ENCODE measurements at regions not wholly inside any gene's neighbourhood (a gene's known extent, or its start where the extent isn't known, plus 50 kb on each side); places are given as distances from the start of the nearest gene placed in this dataset.

GRCh38 chr4:107243141-107243781, 207.1 kb upstream of the DKK2 start:
- Mint-ChIP-seq H3K9me3 (no peaks in the 10 kb centered on the region), H3K27ac (peak overlapping the region; percentile 29; the same call in 1 of the 2 replicates), H3K4me3 (no peak overlapping the region), H3K27me3 (ENCODE audit: insufficient read depth, low read depth, poor library complexity) (peaks cover 2% of the 10 kb centered on the region), H3K36me3 (ENCODE audit: low read depth) (no peaks in the 10 kb centered on the region), H3K4me1 (peaks cover 8% of the 10 kb centered on the region; the same call in 2 of the 3 replicates)
- Histone ChIP-seq H3K79me2 (replicated peaks; ENCODE audit: insufficient read depth) (no peaks in the 10 kb centered on the region), H3K27me3 (ENCODE audit: insufficient read depth) (no peaks in the 10 kb centered on the region), H4K20me1 (replicated peaks; ENCODE audit: insufficient read depth) (no peaks in the 10 kb centered on the region), H3K4me3 (no peak overlapping the region), H3F3A (replicated peaks; ENCODE audit: low read depth) (no peaks in the 10 kb centered on the region), H3K4me2 (no peak overlapping the region), H3K9me2 (ENCODE audit: insufficient read depth) (no peaks in the 10 kb centered on the region), H3K36me3 (ENCODE audit: insufficient read depth) (no peaks in the 10 kb centered on the region), H3K27ac (ENCODE audit: low read depth) (no peak overlapping the region), H3K4me1 (ENCODE audit: insufficient read depth) (no peaks in the 10 kb centered on the region), H2AFZ (peak overlapping the region; percentile 72)
- DNase-seq (ENCODE audit: low spot score) (no peak), ATAC-seq (no peak)
- no peak for TF ChIP-seq ETS1 (IDR thresholded peaks at IDR 0.05)
- no peak for TF ChIP-seq STAT1 (IDR thresholded peaks at IDR 0.05; ENCODE audit: unreplicated experiment)
- no peak for TF ChIP-seq JUNB (IDR thresholded peaks at IDR 0.05; ENCODE audit: unreplicated experiment)
- no peak for TF ChIP-seq CREB1 (CRISPR knock-in tag; IDR thresholded peaks at IDR 0.05; ENCODE audit: low read depth)
- TF ChIP-seq NANOG (IDR thresholded peaks at IDR 0.05; ENCODE audit: borderline replicate concordance), result no peak
- no peak for TF ChIP-seq EZH2 (IDR thresholded peaks at IDR 0.05; ENCODE audit: low read depth, unreplicated experiment)
- no peak for TF ChIP-seq REST (IDR thresholded peaks at IDR 0.05; ENCODE audit: unreplicated experiment)
- TF ChIP-seq POLR2AphosphoS5 (IDR thresholded peaks at IDR 0.05; ENCODE audit: low read depth), result no peak
- TF ChIP-seq EZH2phosphoT487 (IDR thresholded peaks at IDR 0.05; ENCODE audit: unreplicated experiment), result no peak
- TF ChIP-seq CTCF (conservative IDR thresholded peaks at IDR 0.05; ENCODE audit: low read depth in 2 of 2), result no peak
- TF ChIP-seq ZNF331 (CRISPR knock-in tag; IDR thresholded peaks at IDR 0.05; ENCODE audit: low read depth), result no peak
- no peak for TF ChIP-seq ZNF462 (CRISPR knock-in tag; IDR thresholded peaks at IDR 0.05)
- no peak for TF ChIP-seq ZNF114 (CRISPR knock-in tag; IDR thresholded peaks at IDR 0.05)

Measured in GM23338 (cell line).